Left ventricle myocardium inferior (tissue), 1 donor: ENCODE measurements at regions not wholly inside any gene's neighbourhood (a gene's known extent, or its start where the extent isn't known, plus 50 kb on each side); places are given as distances from the start of the nearest gene placed in this dataset.

ENCODE experiments used
- DNase-seq: peaks from one replicate; pipeline ENCODE4 v3.0.0-alpha.2; 2020
- H3K27ac ChIP-seq: fragments of 200-600 bp; replicated peaks from 2 replicates; pipeline ENCODE4 v1.8.0; 2021
- H3K27me3 ChIP-seq: fragments of 200-600 bp; 2 replicates; pipeline ENCODE4 v1.8.0; 2021; ENCODE audit warnings: low read depth
- H3K36me3 ChIP-seq: fragments of 200-600 bp; 2 replicates; pipeline ENCODE4 v1.8.0; 2021
- H3K4me1 ChIP-seq: fragments of 200-600 bp; 2 replicates; pipeline ENCODE4 v1.8.0; 2021
- H3K4me3 ChIP-seq: fragments of 200-600 bp; 2 replicates; pipeline ENCODE4 v1.8.0; 2021; ENCODE audit warnings: mild to moderate bottlenecking, moderate library complexity
- H3K9me3 ChIP-seq: fragments of 200-600 bp; replicated peaks from 2 replicates; pipeline ENCODE4 v1.8.0; 2021
- intact Hi-C: fragments of 100-400 bp; cut with micrococcal nuclease; formaldehyde crosslinking; loops from one replicate; pipeline ENCODE4 v1.11.0; 2022
- TF ChIP-seq, protein P1 (sequence below): fragments of 200-600 bp; IDR thresholded peaks from 2 replicates; pipeline ENCODE4 v1.8.0; 2021; ENCODE audit warnings: antibody characterized with exemption, mild to moderate bottlenecking, borderline replicate concordance
- donor health status: DM: no; HTN: yes; CAD: no; lungs with severe emphysema.

DNA sequence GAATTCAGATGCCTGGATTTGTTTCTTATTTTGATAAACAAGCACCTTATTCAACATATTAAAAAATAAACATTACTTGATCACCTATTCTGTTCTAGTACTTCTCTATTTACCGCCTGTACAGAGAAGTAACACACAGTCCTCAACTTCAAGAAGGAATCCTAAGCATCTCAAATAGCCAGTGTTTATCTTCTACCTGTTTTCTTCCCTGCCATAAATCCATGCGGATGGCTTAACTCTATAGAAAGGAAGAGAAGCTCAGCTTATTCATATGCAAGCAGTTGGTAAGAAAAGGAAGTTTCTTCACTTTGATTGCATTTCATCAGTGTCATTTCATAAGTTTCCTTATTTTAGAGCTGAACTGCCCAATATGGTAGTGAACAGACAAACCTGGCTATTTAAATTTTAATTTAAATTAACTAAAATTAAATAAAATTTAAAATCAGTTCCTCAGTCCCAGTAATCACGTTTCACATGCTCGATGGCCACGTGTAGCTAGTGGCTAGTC is 210.0 kb upstream of the PEX5L start:
- Histone ChIP-seq H3K27ac (no peak overlapping the region), H3K36me3 (no peaks in the 10 kb centered on the region), H3K27me3 (no peaks in the 10 kb centered on the region), H3K4me1 (no peaks in the 10 kb centered on the region), H3K9me3 (no peaks in the 10 kb centered on the region), H3K4me3 (no peak overlapping the region)
- intact Hi-C loops = no loop called here
- DNase-seq = no peak
- TF ChIP-seq, protein P1, sequence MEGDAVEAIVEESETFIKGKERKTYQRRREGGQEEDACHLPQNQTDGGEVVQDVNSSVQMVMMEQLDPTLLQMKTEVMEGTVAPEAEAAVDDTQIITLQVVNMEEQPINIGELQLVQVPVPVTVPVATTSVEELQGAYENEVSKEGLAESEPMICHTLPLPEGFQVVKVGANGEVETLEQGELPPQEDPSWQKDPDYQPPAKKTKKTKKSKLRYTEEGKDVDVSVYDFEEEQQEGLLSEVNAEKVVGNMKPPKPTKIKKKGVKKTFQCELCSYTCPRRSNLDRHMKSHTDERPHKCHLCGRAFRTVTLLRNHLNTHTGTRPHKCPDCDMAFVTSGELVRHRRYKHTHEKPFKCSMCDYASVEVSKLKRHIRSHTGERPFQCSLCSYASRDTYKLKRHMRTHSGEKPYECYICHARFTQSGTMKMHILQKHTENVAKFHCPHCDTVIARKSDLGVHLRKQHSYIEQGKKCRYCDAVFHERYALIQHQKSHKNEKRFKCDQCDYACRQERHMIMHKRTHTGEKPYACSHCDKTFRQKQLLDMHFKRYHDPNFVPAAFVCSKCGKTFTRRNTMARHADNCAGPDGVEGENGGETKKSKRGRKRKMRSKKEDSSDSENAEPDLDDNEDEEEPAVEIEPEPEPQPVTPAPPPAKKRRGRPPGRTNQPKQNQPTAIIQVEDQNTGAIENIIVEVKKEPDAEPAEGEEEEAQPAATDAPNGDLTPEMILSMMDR = no peak

DNA sequence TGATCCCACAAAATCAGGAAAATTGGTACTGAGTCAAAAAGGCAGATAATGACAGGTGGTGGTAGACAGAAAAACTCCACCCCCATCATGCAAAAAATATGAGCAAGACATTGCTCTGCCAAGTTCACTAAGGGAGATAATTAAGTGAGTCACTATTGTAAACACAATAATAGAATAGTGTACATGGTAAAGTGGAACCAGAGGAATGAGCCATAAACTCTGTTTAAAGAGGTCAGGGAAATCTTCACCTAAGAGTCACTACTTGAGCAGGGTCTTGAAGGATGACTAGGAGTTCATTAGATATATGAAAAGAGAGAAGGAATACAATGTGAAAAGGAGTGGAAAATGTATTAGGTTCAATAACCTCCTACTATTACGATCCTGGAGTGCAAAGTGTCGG is 213.4 kb upstream of the PEX5L start:
- Histone ChIP-seq H3K4me3 (no peak overlapping the region), H3K27ac (no peak overlapping the region), H3K9me3 (no peaks in the 10 kb centered on the region), H3K27me3 (no peaks in the 10 kb centered on the region), H3K36me3 (no peaks in the 10 kb centered on the region), H3K4me1 (no peaks in the 10 kb centered on the region)
- DNase-seq = no peak
- TF ChIP-seq, protein P1 = no peak
- intact Hi-C loops = no loop called here

DNA sequence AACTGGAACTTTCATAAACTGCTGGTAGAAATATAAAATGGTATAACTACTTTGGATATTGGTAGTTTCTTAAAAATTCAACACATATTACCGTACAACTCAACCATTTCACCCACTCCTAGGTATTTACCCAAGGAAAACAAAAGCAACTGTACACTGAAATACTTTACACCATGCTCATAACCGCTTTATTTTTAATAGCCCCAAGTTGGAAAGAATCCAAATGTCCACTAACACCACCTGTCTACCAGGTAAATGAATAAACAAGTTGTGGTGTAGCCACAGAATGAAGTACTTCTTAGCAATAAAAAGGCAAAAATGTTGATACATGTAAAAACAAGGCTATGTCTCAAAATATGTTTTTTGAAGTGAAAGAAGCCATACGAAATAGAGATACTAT is 215.9 kb upstream of the PEX5L start:
- Histone ChIP-seq H3K27ac (no peak overlapping the region), H3K4me1 (no peaks in the 10 kb centered on the region), H3K36me3 (no peaks in the 10 kb centered on the region), H3K4me3 (no peak overlapping the region), H3K27me3 (no peaks in the 10 kb centered on the region), H3K9me3 (peaks cover 7% of the 10 kb centered on the region)
- DNase-seq = no peak
- TF ChIP-seq, protein P1 = no peak
- intact Hi-C loops = no loop called here

DNA sequence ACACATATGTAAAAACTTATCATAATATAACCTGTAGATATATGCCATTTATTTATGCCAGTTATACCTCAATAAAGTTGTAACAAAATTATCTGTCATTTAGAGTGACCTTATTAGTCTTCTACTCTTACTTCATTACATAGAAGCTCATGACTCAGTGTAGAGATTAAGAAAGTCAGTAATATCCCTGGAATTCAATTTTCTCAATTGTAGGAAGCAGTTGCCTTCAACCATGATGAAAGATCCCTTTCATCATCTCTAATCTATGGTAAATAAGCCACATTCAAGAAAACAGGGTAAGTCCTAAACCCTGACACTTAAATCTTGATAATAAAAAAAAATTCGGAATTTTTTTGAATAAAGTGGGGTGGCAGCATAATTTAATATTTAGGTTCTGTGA is 216.5 kb upstream of the PEX5L start:
- DNase-seq = no peak

DNA sequence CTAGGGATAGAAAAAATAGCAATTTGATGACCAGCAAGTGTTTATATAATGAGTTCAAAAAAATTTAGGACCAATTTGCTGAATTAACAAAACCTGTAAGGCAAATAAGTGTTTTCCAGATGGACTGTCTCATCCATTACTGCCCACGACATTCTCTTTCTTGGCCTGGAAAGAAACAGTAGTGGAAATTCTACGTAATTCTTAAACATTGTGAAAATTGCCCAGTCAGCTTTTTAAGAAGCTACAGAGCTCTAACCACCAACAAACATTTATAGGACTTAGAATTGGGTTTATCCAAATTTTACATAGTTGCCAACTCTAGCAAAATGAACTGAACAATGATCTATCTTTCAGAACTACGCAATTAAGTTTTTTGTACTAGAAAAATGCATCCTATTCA is 227.7 kb upstream of the PEX5L start:
- no peak for DNase-seq
- intact Hi-C loops = no loop called here
- no peaks in the 10 kb centered on the region for H3K27me3 ChIP-seq
- H3K9me3 ChIP-seq = peaks cover 49% of the 10 kb centered on the region
- H3K27ac ChIP-seq = no peak overlapping the region
- H3K4me3 ChIP-seq = no peak overlapping the region
- TF ChIP-seq, protein P1 = no peak
- no peaks in the 10 kb centered on the region for H3K4me1 ChIP-seq
- no peaks in the 10 kb centered on the region for H3K36me3 ChIP-seq

More for the DNA sequence above, 216.5 kb upstream of the PEX5L start:
- Histone ChIP-seq H3K9me3 (peaks cover 7% of the 10 kb centered on the region), H3K27ac (no peak overlapping the region), H3K27me3 (no peaks in the 10 kb centered on the region), H3K4me1 (no peaks in the 10 kb centered on the region), H3K4me3 (no peak overlapping the region), H3K36me3 (no peaks in the 10 kb centered on the region)
- TF ChIP-seq, protein P1 = no peak
- intact Hi-C loops = no loop called here

DNA sequence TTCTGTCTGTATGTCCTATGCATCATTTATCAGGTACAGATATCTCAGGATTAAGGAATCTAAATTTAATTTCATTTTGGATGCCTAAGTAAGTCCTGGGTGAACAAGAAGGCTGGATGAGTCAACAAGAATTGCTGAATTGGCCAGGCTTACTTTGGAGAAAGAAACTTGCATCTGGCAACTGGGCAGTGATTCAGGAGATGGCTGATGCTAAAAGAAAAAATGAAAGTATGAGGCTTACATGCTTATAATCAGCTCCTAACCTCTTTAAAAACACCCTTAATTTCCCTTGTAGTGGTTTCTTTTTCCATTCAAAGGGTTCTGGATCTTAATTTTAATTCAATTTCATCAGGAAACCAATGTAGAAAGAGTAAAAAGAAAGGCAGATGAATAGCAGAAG is 228.8 kb upstream of the PEX5L start:
- no peaks in the 10 kb centered on the region for H3K27me3 ChIP-seq
- no peak overlapping the region for H3K27ac ChIP-seq
- no peak for DNase-seq
- peaks cover 44% of the 10 kb centered on the region for H3K9me3 ChIP-seq
- H3K36me3 ChIP-seq = no peaks in the 10 kb centered on the region
- H3K4me3 ChIP-seq = no peak overlapping the region
- intact Hi-C loops = no loop called here
- H3K4me1 ChIP-seq = no peaks in the 10 kb centered on the region
- TF ChIP-seq, protein P1 = no peak
